ENCODE measurements at regions not wholly inside any gene's neighbourhood (a gene's known extent, or its start where the extent isn't known, plus 50 kb on each side); places are given as distances from the start of the nearest gene placed in this dataset.

DNA sequence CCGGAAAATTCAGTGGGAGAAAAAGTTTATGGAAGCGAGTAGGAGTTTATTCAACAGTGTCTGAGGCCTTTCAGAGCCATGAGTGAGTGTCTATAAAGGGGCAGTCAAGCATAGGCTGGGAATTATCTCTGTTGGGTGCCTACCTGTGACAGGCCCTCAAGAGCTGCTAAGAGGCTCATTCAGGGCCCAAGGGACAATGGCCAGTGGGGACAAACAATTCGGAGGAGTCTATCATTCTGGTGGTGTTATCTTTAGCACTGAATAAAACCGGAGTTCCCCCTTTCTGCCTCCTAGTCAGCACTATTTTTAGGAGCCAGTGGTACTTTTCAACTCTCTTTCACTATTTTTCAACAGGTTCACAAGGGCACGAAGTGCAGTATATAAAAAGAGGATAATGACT, 89.5 kb upstream of the HTATIP2 start:
- H3K4me1 ChIP-seq: no peaks in the 10 kb centered on the region
- DNase-seq (no peak), ATAC-seq (no peak)
- H3K9me3 ChIP-seq: no peaks in the 10 kb centered on the region
- H3K4me3 ChIP-seq: no peak overlapping the region
- H3K36me3 ChIP-seq (ENCODE audit: insufficient read depth in 1 of 2, low read depth in 1 of 2): no peaks in the 10 kb centered on the region
- peaks cover 0 to 2% (median 0%) of the 10 kb centered on the region in 3 donors for H3K27me3 ChIP-seq (ENCODE audit: insufficient read depth in 3 of 3, low read length in 2 of 3)
- TF ChIP-seq, protein P1, sequence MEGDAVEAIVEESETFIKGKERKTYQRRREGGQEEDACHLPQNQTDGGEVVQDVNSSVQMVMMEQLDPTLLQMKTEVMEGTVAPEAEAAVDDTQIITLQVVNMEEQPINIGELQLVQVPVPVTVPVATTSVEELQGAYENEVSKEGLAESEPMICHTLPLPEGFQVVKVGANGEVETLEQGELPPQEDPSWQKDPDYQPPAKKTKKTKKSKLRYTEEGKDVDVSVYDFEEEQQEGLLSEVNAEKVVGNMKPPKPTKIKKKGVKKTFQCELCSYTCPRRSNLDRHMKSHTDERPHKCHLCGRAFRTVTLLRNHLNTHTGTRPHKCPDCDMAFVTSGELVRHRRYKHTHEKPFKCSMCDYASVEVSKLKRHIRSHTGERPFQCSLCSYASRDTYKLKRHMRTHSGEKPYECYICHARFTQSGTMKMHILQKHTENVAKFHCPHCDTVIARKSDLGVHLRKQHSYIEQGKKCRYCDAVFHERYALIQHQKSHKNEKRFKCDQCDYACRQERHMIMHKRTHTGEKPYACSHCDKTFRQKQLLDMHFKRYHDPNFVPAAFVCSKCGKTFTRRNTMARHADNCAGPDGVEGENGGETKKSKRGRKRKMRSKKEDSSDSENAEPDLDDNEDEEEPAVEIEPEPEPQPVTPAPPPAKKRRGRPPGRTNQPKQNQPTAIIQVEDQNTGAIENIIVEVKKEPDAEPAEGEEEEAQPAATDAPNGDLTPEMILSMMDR (IDR thresholded peaks at IDR 0.05): no peak
- 71 to 75% (median 72%) methylated on average over 5 of the region's 5 CpGs for WGBS, 3 donors
- intact Hi-C loops (cut with DNase I): no loop called here
- H3K27ac ChIP-seq: no peak overlapping the region

GRCh38 chr11:20261526-20261925, 101.3 kb upstream of the DBX1 start:
- Histone ChIP-seq H3K4me3 (no peak overlapping the region), H3K4me1 (no peaks in the 10 kb centered on the region), H3K9me3 (no peaks in the 10 kb centered on the region), H3K27me3 (ENCODE audit: insufficient read depth in 3 of 3, low read length in 2 of 3) (no peaks in the 10 kb centered on the region), H3K36me3 (ENCODE audit: insufficient read depth in 1 of 2, low read depth in 1 of 2) (no peaks in the 10 kb centered on the region), H3K27ac (no peak overlapping the region)
- TF ChIP-seq, protein P1 (IDR thresholded peaks at IDR 0.05): no peak
- intact Hi-C loops (cut with DNase I): no loop called here
- DNase-seq (no peak), ATAC-seq (no peak)
- WGBS, 3 donors: 74 to 89% (median 85%) methylated on average over 3 of the region's 3 CpGs

- intact Hi-C loops (cut with DNase I): no loop called here
- TF ChIP-seq, protein P1 (IDR thresholded peaks at IDR 0.05): no peak
- no peaks in the 10 kb centered on the region for H3K4me1 ChIP-seq
- H3K4me3 ChIP-seq: no peak overlapping the region
- no peak overlapping the region for H3K27ac ChIP-seq
- ATAC-seq (no peak), DNase-seq (no peak)
- H3K9me3 ChIP-seq: no peaks in the 10 kb centered on the region
- WGBS, 3 donors: 44 to 64% (median 56%) methylated on average over 2 of the region's 2 CpGs
- H3K27me3 ChIP-seq (ENCODE audit: insufficient read depth in 3 of 3, low read length in 2 of 3): no peaks in the 10 kb centered on the region
- no peaks in the 10 kb centered on the region for H3K36me3 ChIP-seq (ENCODE audit: insufficient read depth in 1 of 2, low read depth in 1 of 2)
Measured at GRCh38 chr11:20260307-20260706, 100.0 kb upstream of the DBX1 start.

DNA sequence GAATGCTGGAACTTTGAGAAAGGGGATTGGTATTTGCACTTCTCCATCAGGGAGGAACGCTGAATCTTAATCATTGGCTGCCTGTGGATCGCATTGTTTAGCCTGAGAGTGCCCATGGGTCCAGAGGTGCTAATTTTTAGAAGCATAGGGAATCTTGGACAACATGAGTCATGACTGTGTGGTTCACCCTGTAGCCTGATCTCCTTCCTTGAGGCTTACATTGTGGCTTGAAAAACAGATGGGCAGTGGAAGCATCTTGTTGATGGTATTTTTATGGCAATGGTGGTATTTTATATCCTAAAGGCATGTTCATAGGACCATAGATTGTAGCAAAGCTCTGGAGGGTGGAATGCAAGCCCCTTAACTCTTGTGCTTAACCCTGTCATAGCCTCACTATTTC, 99.2 kb upstream of the DBX1 start:
- no peaks in the 10 kb centered on the region for H3K4me1 ChIP-seq
- ATAC-seq (no peak), DNase-seq (no peak)
- H3K27me3 ChIP-seq (ENCODE audit: insufficient read depth in 3 of 3, low read length in 2 of 3): no peaks in the 10 kb centered on the region
- H3K27ac ChIP-seq: no peak overlapping the region
- no peak overlapping the region for H3K4me3 ChIP-seq
- TF ChIP-seq, protein P1 (IDR thresholded peaks at IDR 0.05): no peak
- intact Hi-C loops (cut with DNase I): no loop called here
- H3K9me3 ChIP-seq: no peaks in the 10 kb centered on the region
- H3K36me3 ChIP-seq (ENCODE audit: insufficient read depth in 1 of 2, low read depth in 1 of 2): no peaks in the 10 kb centered on the region
- 86 to 90% (median 87%) methylated on average over 2 of the region's 2 CpGs for WGBS, 3 donors

- no peak for DNase-seq
Measured at GRCh38 chr11:20258376-20258895, 98.2 kb upstream of the DBX1 start.

More at GRCh38 chr11:20258376-20258895, 98.2 kb upstream of the DBX1 start:
- WGBS, 3 donors: 47 to 49% (median 49%) methylated on average over 6 of the region's 6 CpGs
- no peaks in the 10 kb centered on the region for H3K4me1 ChIP-seq
- H3K36me3 ChIP-seq (ENCODE audit: insufficient read depth in 1 of 2, low read depth in 1 of 2): no peaks in the 10 kb centered on the region
- TF ChIP-seq, protein P1 (IDR thresholded peaks at IDR 0.05): no peak
- intact Hi-C loops (cut with DNase I): no loop called here
- no peaks in the 10 kb centered on the region for H3K9me3 ChIP-seq
- ATAC-seq: no peak
- H3K27ac ChIP-seq: no peak overlapping the region
- H3K27me3 ChIP-seq (ENCODE audit: insufficient read depth in 3 of 3, low read length in 2 of 3): no peaks in the 10 kb centered on the region
- no peak overlapping the region for H3K4me3 ChIP-seq
